HG02588 (cell line): ENCODE measurements at regions not wholly inside any gene's neighbourhood (a gene's known extent, or its start where the extent isn't known, plus 50 kb on each side); places are given as distances from the start of the nearest gene placed in this dataset.
"Not testable (repeated sequence)": the region's sequence is repeated elsewhere in the genome, so short reads cannot be mapped to it uniquely, and the experiment has no call there.

Source experiments
- ATAC-seq: cut with Tn5 transposase; IDR thresholded peaks from one replicate; pipeline ENCODE4 v1.9.1; 2021; ENCODE audit warnings: mild to moderate bottlenecking, moderate library complexity; ENCODE audit not compliant: unreplicated experiment

- ATAC-seq: no peak
These were observed 641.7 kb downstream of the NR2F2 start for GRCh38 chr15:96972201-96972600.

GRCh38 chr15:96974761-96975160, 644.3 kb downstream of the NR2F2 start:
- ATAC-seq: no peak

- ATAC-seq: no peak
These were observed 647.4 kb downstream of the NR2F2 start for GRCh38 chr15:96977886-96978285.

- no peak for ATAC-seq
These were observed 648.5 kb downstream of the NR2F2 start for GRCh38 chr15:96978937-96979473.

- not testable (repeated sequence) for ATAC-seq
These were observed 653.7 kb downstream of the NR2F2 start for GRCh38 chr15:96984121-96984671.

GRCh38 chr15:96992817-96993216, 662.3 kb downstream of the NR2F2 start:
- ATAC-seq: no peak

- ATAC-seq: no peak
These were observed 667.0 kb downstream of the NR2F2 start for GRCh38 chr15:96997538-96997937.

GRCh38 chr15:97009031-97009431, 678.5 kb downstream of the NR2F2 start:
- ATAC-seq: no peak

GRCh38 chr15:97012986-97013385, 682.5 kb downstream of the NR2F2 start:
- ATAC-seq: no peak

- no peak for ATAC-seq
These were observed 683.0 kb downstream of the NR2F2 start for GRCh38 chr15:97013491-97013890.

GRCh38 chr15:97014001-97014400, 683.5 kb downstream of the NR2F2 start:
- no peak for ATAC-seq

GRCh38 chr15:97023488-97023844, 693.0 kb downstream of the NR2F2 start:
- no peak for ATAC-seq

- ATAC-seq: no peak
These were observed 696.3 kb downstream of the NR2F2 start for GRCh38 chr15:97026781-97027180.

GRCh38 chr15:97027772-97028171, 697.3 kb downstream of the NR2F2 start:
- ATAC-seq: no peak

GRCh38 chr15:97030251-97030650, 699.8 kb downstream of the NR2F2 start:
- no peak for ATAC-seq

GRCh38 chr15:97036301-97036700, 705.8 kb downstream of the NR2F2 start:
- ATAC-seq: no peak

- ATAC-seq: no peak
These were observed 706.6 kb downstream of the NR2F2 start for GRCh38 chr15:97037080-97037479.

GRCh38 chr15:97045666-97046421, 715.3 kb downstream of the NR2F2 start:
- no peak for ATAC-seq

GRCh38 chr15:97052513-97052912, 722.0 kb downstream of the NR2F2 start:
- ATAC-seq: no peak

- no peak for ATAC-seq
These were observed 723.1 kb downstream of the NR2F2 start for GRCh38 chr15:97053635-97054034.

GRCh38 chr15:97057503-97057902, 727.0 kb downstream of the NR2F2 start:
- no peak for ATAC-seq

GRCh38 chr15:97059281-97059680, 728.8 kb downstream of the NR2F2 start:
- no peak for ATAC-seq

- ATAC-seq: no peak
These were observed 730.9 kb downstream of the NR2F2 start for GRCh38 chr15:97061392-97061791.
